Fibroblast of peridontal ligament (primary cell): ENCODE measurements at regions not wholly inside any gene's neighbourhood (a gene's known extent, or its start where the extent isn't known, plus 50 kb on each side); places are given as distances from the start of the nearest gene placed in this dataset.

ENCODE experiments used
- DNase-seq: peaks from one replicate; pipeline ENCODE4 v3.0.0-alpha.2; 2010; ENCODE audit errors: extremely low read depth

DNA sequence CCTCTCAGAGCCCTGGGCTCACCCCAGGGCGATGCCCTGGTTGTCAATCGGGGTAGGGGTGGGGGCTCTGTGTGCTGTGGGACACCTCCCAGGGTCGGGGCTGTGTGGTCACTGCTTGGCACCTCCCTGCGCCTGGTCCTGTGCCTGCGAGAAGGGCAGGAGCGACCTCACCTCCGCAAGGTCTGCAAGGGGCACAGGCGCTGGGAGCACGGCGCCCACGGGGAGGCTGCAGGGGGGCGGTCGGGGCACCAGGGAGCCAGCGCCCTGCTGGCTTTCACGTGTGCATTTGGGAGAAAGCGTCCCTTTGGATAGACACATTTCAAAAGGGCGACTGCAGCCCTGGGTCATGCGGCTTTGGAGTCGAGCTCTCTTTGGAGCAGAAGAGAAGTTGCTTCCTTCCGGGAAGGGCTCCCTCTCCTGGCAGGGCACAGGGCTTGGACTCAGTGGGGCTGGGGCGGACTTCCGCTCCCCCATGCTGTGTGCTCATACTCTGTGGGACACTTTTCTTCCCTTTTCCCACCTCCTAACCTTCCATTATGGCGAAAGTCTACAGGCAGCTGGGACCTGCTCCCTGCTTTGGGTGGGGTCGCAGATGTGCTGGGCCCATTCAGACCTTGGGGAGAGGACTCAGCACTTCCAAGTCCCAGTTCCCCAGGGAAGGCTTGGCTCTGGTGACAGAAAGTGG, 52.9 kb upstream of the SLC28A3 start:
- no peak for DNase-seq

DNA sequence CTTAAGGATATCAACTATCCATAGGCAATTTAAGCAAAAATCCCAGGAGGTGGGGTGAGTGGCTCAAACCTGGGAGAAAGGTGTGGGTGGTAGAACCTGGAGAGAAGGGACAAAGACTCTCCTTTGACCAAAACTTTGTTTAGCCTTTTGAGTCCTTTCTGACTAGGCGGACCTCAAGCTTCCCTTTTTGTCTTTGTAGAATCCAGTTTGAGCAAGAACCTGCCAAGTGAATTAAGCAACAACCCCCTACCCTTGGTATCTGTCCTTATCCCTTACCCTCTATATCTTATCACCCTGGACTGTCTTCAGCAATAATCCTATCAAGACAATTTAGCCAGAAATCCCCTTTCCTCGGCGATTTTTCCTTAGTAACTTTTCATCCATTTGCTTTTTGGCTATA, 53.5 kb upstream of the SLC28A3 start:
- DNase-seq: no peak

DNA sequence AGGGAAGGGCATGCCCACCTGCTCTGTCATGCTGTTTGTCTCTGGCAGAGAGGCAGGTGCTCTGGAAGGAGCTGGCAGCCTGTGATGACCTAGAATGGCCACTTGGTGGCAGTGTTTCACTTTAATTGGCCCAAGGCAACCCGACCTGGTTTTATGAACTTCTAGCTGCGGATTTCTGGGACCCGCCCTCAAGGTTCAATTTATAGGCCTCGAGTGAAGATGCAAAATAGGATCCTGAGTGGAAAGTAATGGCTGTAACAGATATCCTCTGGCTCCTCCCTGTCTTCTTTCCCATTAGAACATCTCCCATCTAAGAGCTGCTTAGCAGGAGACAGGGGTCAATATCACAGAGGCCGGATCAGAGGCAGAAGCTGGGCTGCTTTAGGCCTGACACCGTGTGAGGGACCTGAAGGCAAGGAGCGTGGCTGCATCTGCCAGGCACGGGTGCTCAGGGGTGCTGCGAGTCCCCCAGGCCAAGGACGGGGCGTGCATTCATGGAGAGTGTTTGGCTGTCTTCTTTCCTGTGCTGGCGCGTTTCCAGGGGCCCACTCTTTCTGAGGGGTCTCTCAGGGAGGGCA, 56.7 kb upstream of the SLC28A3 start:
- DNase-seq: peak; percentile 85

- DNase-seq: peak; percentile 81
These were observed 57.3 kb upstream of the SLC28A3 start for GRCh38 chr9:84397822-84398221.

- DNase-seq: no peak
These were observed 62.0 kb upstream of the SLC28A3 start for GRCh38 chr9:84402517-84402916.

DNA sequence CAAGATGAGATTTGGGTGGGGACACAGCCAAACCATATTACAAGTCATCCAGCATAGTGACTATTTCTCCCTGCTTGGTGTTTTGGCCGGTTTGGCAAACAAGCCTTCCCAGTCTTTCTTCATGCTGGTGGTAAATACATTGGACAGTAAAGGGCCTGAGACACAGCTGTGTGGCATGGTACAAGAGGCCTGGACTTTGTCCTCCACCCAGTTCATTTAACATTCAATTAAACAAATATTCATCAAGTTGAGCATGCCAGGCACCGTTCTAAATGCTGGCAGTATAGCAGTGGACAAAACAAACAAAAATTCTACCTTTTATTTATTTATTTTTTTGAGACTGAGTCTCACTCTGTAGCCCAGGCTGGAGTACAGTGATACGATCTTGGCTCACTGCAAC, 62.7 kb upstream of the SLC28A3 start:
- no peak for DNase-seq

GRCh38 chr9:84404095-84404686, 63.6 kb upstream of the SLC28A3 start:
- DNase-seq: no peak

GRCh38 chr9:84405667-84406066, 65.1 kb upstream of the SLC28A3 start:
- DNase-seq: no peak

DNA sequence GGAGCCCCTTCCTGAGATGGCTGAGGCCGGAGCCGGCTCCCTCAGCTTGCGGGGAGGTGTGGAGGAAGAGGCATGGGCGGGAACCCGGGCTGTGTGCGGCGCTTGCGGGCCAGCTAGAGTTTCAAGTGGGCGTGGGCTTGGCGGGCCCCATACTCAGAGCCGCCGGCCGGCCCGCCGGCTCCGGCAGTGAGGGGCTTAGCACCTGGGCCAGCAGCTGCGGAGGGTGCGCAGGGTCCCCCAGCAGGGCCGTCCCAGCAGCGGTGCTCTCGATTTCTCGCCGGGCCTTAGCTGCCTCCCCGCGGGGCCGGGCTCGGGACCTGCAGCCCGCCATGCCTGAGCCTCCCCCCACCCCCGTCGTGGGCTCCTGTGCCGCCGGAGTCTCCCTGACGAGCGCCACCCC, 67.9 kb upstream of the SLC28A3 start:
- no peak for DNase-seq

GRCh38 chr9:84411683-84412267, 71.2 kb upstream of the SLC28A3 start:
- no peak for DNase-seq

DNA sequence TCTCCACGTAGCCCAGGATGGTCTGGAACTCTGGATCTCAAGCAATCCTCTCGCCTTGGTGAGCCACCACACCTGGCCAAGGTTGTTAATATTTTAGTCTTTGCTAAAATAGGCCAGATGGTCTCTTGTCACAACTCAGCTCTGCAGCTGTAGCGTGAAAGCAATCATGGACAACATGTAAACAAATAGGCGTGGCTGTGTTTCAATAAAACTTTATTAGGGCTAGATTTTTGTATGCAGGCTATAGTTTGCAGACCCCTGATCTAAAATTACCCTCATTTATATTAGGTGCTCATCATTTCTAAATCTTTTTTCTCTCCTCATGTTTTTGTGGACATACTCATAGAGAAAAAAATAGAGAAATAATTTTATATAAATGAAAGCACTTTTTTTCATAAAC, 72.1 kb upstream of the SLC28A3 start:
- no peak for DNase-seq

DNA sequence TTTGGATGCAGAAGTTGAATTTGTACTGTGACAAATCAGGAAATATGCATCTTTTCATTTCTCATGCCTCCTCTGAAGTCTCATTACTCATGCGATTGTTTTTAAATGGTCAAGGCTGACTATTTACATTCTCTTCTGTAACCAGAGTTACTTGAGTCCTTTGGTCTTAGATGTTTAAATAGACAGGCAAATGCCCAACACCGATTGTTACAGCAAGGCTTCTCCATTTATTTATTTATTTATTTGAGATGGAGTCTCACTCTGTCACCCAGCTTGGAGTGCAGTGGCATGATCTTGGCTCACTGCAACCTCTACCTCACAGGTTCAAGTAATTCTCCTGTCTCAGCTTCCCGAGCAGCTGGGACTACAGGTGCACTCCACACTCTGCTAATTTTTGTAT, 72.7 kb upstream of the SLC28A3 start:
- DNase-seq: no peak

DNA sequence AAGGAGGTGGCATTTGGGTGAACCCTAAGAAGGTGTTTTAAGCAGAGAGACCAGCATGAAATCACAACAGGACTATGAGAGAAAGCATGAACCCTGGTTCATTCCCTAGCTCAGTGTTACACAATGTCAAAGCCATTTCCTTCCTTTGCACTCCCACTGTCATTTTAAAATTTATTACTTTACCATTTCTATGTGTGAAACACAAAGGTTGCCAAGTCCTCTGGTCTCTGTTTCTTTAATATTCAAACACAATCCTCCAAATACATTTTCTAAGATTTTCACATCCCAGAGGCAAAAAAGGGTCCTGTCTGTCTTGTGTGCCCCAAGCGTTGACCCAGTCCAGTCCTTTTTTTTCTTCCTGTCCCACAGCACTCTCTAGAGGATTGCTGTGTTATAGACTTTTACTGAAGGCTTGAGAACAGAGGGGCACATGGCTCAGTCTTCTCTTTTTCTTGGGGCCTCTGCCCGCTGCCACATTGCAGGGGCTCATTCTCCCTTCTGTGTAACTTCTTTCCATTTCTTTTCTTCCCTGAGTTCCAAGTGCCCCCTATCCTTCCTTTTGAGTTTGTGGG, 78.6 kb upstream of the SLC28A3 start:
- peak; percentile 10 for DNase-seq

- no peak for DNase-seq
These were observed 84.4 kb upstream of the SLC28A3 start for GRCh38 chr9:84424931-84425330.

DNA sequence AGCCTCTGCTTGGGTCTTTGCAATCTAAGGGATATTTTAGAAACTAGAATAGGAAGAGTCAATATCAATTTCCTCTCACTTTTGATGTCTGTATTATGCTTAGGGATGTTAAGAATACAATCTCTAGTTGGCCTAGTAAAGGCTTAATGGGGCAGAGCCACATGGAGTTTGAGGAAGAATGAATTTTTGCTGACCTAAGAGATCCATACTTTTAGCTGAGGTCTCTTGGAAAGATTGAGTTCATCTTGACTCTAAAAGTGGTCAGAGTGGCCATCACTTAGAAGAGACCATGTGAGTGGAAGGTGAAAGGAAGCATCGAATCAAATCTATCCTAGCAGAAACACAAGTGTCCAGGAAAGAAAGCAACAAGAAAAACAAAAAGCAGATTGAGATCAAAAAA, 92.2 kb upstream of the SLC28A3 start:
- DNase-seq: no peak

DNA sequence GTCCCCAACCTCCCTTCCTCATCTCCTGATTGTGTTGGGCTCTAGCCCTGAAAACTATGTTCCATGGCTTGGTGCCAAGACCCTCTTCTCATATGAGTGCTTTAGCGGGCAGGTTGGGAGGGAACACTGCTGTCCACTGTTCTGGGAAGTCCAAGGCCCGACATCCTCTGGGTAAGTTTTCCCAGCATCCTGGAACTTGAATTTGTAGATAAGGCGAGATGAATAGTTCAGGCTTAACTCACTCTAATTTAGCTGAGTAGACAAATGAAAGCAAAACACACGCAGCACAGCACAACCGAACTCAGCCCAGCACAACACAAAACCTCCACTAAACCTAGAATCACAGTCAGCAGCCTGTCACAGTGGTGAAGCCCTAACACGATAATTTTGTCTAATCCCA, 95.3 kb upstream of the SLC28A3 start:
- no peak for DNase-seq

- no peak for DNase-seq
These were observed 96.0 kb upstream of the SLC28A3 start for GRCh38 chr9:84436386-84437109.

DNA sequence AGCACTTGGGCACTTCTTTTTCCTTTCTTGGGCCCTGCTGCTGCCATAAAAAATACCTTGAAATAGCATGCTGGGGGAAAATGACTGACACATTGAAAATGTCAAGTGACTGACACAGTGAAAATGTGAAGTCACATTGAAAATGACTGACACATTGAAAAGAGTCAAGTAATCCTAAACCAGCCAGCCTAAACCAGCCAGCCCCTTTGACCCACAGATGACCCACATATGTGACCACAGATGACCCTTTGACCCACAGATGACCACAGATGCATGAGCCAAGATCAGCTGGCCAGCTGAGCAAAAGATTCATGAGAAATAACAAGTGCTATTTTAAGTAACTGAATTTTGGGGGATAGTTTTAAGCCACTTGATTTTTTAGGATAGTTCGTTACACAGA, 97.8 kb upstream of the SLC28A3 start:
- no peak for DNase-seq

DNA sequence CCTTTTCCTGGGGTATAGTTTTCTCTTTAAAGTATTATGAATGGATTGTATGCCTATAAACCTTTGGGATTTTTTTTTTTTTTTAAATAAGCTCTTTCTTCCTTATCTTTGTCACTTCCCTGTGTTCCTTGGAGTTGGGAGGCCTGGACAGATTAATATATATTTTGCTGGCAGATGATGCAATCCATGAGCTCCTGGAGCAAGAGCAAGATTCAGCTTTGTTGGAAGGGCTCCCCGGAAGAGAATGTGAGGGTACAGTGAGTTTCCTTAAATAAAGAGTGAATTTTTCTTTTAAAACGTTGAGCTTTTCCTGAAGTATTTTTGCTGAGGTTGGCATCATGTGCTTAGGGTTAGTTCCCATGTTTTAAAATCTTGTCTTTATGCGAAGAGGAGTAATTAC, 98.7 kb upstream of the SLC28A3 start:
- peak; percentile 6 for DNase-seq

DNA sequence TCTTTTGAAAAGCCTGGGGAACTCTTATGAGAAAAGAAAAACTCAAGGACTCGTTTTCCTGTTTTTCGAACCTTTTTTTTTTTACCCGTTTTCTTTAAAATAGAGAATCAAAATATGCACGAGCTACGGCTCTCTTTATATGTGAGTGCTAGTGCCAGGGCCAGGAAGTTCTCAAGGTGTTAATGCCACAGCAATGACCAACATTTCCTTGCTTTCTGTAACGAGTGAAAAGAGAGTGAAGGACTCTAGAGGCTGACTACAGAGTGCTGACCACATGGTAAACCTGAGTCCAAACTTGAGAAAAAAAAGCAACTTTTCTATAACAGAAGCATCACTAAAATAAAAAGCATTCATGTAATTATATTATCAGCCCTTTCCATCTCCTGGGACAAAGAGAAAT, 102.2 kb upstream of the SLC28A3 start:
- no peak for DNase-seq

DNA sequence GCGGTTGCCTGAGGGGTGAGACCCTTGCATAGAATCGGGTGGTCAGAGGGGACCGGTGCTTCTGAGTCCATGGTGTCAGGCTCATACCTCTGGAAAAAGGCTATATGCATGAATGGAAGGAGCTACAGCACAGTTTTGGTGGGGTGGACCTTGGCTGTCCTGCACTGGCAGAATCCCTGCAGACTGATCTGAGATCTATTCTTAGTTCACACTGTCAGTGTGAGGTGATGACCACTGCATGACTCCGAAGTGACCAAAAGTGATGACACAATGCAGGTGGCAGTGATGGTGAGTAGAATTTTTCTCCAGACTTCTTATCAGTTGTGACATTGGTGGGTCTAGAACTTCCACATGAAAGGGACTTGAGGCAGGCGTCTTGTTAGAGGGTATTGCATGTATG, 105.2 kb upstream of the SLC28A3 start:
- DNase-seq: no peak

GRCh38 chr9:84447305-84447704, 106.7 kb upstream of the SLC28A3 start:
- no peak for DNase-seq
